ENCODE measurements at regions not wholly inside any gene's neighbourhood (a gene's known extent, or its start where the extent isn't known, plus 50 kb on each side); places are given as distances from the start of the nearest gene placed in this dataset.

- no peak overlapping the region for H3K4me3 ChIP-seq (ENCODE audit: low read depth, low read length)
- TF ChIP-seq, protein P1, sequence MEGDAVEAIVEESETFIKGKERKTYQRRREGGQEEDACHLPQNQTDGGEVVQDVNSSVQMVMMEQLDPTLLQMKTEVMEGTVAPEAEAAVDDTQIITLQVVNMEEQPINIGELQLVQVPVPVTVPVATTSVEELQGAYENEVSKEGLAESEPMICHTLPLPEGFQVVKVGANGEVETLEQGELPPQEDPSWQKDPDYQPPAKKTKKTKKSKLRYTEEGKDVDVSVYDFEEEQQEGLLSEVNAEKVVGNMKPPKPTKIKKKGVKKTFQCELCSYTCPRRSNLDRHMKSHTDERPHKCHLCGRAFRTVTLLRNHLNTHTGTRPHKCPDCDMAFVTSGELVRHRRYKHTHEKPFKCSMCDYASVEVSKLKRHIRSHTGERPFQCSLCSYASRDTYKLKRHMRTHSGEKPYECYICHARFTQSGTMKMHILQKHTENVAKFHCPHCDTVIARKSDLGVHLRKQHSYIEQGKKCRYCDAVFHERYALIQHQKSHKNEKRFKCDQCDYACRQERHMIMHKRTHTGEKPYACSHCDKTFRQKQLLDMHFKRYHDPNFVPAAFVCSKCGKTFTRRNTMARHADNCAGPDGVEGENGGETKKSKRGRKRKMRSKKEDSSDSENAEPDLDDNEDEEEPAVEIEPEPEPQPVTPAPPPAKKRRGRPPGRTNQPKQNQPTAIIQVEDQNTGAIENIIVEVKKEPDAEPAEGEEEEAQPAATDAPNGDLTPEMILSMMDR (IDR thresholded peaks at IDR 0.05; ENCODE audit: control insufficient read depth, extremely low read depth, insufficient read depth) = no peak
- no peak for DNase-seq (ENCODE audit: low read depth)
Measured at GRCh38 chr17:56648321-56648720, 54.8 kb downstream of the NOG start.

DNA sequence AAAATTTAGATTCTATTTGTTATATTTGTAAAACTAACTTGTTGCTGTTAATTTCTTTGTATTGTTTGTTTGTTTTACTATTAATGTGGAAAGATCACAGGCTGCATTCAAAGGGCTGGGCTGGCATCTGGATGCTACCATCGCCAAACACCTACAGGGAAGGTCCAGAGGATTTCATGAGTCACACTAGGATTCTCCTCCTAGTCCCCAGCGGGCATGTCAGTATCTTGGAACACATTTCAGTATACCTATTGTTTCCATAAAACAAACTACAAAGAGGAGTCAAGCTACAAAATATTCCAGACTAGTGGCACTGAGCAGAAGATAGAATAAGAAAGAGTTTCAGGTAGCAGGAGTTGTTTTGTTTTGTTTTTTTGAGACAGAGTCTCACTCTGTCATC, 55.3 kb downstream of the NOG start:
- DNase-seq (ENCODE audit: low read depth) = no peak
- TF ChIP-seq, protein P1 (IDR thresholded peaks at IDR 0.05; ENCODE audit: control insufficient read depth, extremely low read depth, insufficient read depth) = no peak
- no peak overlapping the region for H3K4me3 ChIP-seq (ENCODE audit: low read depth, low read length)

DNA sequence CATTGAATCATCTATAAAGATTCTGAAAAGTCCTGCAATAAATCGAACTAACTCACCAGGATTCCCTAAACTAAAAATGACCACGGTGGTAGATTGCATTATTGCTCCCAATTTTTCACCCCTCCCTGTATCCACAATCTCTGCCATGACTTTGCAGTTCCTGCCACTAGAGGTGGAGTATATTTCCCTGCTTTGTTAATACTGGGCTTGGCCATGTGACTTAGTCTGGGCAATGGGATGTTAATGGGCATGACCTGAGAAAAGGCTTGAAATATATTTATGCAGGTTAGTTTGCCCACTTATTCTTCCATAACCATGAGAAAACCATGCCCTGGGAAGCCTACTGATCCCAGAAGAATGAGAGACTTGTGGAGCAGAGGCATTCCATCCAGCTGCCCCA, 59.1 kb downstream of the NOG start:
- no peak for DNase-seq (ENCODE audit: low read depth)
- no peak overlapping the region for H3K4me3 ChIP-seq (ENCODE audit: low read depth, low read length)
- TF ChIP-seq, protein P1 (IDR thresholded peaks at IDR 0.05; ENCODE audit: control insufficient read depth, extremely low read depth, insufficient read depth) = no peak

DNA sequence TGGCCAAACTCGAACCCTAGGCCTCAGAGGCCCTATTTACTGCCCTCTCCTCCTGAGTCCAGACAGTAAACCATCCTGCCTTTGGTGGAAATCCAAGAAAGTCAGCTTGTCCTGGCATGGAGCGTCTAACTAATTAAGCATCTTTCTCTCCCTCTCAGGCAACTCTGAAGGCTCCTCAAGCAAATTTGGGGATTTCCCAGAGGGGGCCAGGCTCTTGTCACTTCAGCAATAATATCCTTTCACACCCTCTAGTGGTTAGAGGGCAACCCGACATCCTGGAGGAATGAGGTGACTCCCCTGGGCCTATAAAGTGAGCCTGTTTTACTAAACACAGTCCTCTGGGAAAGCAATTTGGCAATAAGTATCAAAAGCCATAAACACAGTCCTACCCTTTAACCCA, 60.4 kb downstream of the NOG start:
- TF ChIP-seq, protein P1 (IDR thresholded peaks at IDR 0.05; ENCODE audit: control insufficient read depth, extremely low read depth, insufficient read depth) = peak; percentile 63
- peak; percentile 23 for DNase-seq (ENCODE audit: low read depth)
- H3K4me3 ChIP-seq (ENCODE audit: low read depth, low read length) = no peak overlapping the region

DNA sequence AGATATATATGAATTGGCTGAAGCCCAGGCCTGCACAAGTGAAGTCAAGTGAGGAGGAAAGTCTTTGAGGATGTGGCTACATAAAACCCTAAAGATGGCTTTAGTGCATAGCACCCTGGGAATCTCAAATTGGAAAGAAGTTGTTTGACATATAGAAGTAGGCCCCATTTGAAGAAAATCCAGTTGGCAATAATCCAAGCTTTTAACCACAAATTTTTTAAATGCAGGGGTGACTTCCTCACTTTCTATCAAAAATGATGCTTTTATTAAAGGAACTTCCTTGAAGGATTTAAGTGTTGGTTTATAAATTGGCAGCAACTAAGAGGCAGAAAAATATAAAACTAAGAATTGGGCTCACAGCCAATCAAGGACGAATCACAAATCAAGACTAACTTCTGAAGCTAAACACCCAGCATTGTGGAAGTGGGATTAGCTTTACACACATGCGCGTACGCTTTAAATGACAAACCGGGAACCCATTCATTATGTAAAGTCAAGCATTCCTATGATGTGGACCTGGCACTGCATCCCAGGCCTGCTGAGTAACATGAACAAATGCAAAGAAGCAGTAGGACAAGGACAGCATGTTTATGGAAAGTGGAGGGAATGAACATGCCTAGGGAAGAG, 63.3 kb downstream of the NOG start:
- TF ChIP-seq, protein P1 (IDR thresholded peaks at IDR 0.05; ENCODE audit: control insufficient read depth, extremely low read depth, insufficient read depth) = no peak
- no peak for DNase-seq (ENCODE audit: low read depth)
- no peak overlapping the region for H3K4me3 ChIP-seq (ENCODE audit: low read depth, low read length)

DNA sequence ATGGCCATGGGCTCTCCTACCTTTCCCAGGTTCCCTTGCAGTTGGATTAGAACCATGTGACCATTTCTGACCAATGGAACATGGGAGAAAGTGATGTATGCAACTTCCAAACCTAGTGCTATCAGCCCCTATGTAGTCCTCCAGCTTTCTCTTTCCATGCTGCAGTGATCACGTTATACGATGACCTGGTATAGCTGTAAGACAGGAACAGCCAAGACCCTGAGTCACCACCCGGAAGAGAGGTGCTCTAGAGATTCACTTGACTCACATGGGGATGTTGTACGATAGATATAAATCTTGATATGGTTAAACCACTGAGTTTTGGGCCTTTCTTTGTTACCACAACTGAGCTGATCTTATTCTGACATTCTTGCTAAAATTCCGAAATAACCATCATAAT, 65.1 kb downstream of the NOG start:
- TF ChIP-seq, protein P1 (IDR thresholded peaks at IDR 0.05; ENCODE audit: control insufficient read depth, extremely low read depth, insufficient read depth) = no peak
- no peak for DNase-seq (ENCODE audit: low read depth)
- H3K4me3 ChIP-seq (ENCODE audit: low read depth, low read length) = no peak overlapping the region

DNA sequence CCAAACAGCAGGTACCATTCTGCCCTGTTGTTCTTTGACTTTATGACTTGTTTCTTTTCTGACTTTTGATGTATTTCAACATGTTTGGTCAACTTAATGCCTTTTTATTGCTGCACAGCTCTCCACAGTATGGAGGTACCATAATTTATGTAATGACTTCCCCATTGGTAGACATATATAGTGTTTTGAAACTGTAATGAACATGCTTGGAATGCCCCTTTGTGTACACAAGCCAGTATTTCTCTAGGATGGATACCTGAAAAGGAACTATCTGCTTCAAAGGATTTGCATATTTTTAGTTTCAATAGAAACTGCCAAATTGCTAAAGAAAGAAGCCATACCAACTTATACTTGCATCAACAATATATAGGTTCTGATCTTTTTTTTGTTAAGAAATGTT, 66.1 kb downstream of the NOG start:
- no peak overlapping the region for H3K4me3 ChIP-seq (ENCODE audit: low read depth, low read length)
- DNase-seq (ENCODE audit: low read depth) = no peak
- TF ChIP-seq, protein P1 (IDR thresholded peaks at IDR 0.05; ENCODE audit: control insufficient read depth, extremely low read depth, insufficient read depth) = no peak
